ENCODE measurements at regions not wholly inside any gene's neighbourhood (a gene's known extent, or its start where the extent isn't known, plus 50 kb on each side); places are given as distances from the start of the nearest gene placed in this dataset.
"Not testable (repeated sequence)": the region's sequence is repeated elsewhere in the genome, so short reads cannot be mapped to it uniquely, and the experiment has no call there.

GRCh38 chr21:8993943-8994639, 1527.3 kb upstream of the TPTE start:
- ChIA-PET CTCF (no interaction called here), POLR2A (no interaction called here)
- no peaks in the 10 kb centered on the region for H3K4me1 Mint-ChIP-seq
- DNase-seq (ENCODE audit: low spot score): no peak
- H3K27ac Mint-ChIP-seq: no peak overlapping the region
- TF ChIP-seq NR1H2 (CRISPR knock-in tag; IDR thresholded peaks at IDR 0.05) (no peak), ERG (CRISPR knock-in tag; IDR thresholded peaks at IDR 0.05) (no peak), HMGA2 (CRISPR knock-in tag; IDR thresholded peaks at IDR 0.05) (no peak), SMAD3 (CRISPR knock-in tag; IDR thresholded peaks at IDR 0.05; ENCODE audit: borderline replicate concordance) (no peak), JUN (CRISPR knock-in tag; IDR thresholded peaks at IDR 0.05) (no peak), PRDM15 (CRISPR knock-in tag; IDR thresholded peaks at IDR 0.05) (no peak), NR2C2 (CRISPR knock-in tag; IDR thresholded peaks at IDR 0.05) (no peak), PREB (CRISPR knock-in tag; IDR thresholded peaks at IDR 0.05; ENCODE audit: borderline replicate concordance) (no peak), IRF1 (CRISPR knock-in tag; IDR thresholded peaks at IDR 0.05) (no peak), TP53 (CRISPR knock-in tag; IDR thresholded peaks at IDR 0.05) (no peak)
- TF ChIP-seq, protein P1, sequence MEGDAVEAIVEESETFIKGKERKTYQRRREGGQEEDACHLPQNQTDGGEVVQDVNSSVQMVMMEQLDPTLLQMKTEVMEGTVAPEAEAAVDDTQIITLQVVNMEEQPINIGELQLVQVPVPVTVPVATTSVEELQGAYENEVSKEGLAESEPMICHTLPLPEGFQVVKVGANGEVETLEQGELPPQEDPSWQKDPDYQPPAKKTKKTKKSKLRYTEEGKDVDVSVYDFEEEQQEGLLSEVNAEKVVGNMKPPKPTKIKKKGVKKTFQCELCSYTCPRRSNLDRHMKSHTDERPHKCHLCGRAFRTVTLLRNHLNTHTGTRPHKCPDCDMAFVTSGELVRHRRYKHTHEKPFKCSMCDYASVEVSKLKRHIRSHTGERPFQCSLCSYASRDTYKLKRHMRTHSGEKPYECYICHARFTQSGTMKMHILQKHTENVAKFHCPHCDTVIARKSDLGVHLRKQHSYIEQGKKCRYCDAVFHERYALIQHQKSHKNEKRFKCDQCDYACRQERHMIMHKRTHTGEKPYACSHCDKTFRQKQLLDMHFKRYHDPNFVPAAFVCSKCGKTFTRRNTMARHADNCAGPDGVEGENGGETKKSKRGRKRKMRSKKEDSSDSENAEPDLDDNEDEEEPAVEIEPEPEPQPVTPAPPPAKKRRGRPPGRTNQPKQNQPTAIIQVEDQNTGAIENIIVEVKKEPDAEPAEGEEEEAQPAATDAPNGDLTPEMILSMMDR (IDR thresholded peaks at IDR 0.05): no peak
- ATAC-seq: no peak
- peaks cover 98% of the 10 kb centered on the region for H3K9me3 Mint-ChIP-seq
- H3K4me3 Mint-ChIP-seq: no peak overlapping the region
- peaks cover 96% of the 10 kb centered on the region for H3K36me3 Mint-ChIP-seq
- peaks cover 56% of the 10 kb centered on the region for H3K27me3 Mint-ChIP-seq (ENCODE audit: low read depth)

DNA sequence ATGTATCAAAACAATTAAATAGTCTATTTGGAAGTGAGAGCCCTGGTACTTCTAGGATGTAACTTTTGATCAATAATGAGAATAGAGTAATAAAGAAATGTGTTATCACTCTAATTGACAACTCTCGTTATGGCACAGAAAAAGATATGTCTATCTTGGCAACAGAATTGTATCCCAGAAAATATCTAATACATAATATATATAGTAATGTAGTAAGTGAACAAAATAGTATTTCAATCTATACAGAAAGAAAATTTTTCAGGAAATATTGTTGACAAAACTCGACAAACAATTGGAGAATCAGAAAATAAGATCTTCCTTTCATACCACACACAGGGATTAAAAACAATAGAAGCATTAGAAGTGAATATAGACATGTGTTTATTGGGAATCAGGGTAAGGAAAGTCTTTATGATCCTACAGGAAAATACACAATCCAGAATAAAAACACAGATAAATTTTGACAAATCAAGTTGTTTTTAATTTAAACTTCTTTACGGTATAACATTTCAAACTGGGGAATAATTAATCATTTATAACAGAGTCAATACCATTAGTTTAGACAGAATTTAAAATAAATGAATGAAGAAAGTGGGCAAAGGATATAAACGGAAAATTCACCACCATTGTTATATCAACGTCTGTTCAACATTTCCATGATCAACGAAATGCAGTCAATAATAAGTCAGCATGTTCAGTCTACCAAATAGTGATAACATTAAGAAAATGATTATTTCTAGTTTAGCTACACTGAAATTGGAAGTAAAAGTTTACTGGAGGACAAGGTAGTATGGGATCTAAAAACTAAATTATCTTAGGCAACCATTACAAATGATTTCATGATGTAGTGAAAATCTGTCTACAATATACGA, 1526.5 kb upstream of the TPTE start:
- Mint-ChIP-seq H3K4me1 (no peaks in the 10 kb centered on the region), H3K36me3 (peaks cover 96% of the 10 kb centered on the region), H3K27me3 (ENCODE audit: low read depth) (peaks cover 52% of the 10 kb centered on the region), H3K27ac (no peak overlapping the region), H3K9me3 (peaks cover 98% of the 10 kb centered on the region), H3K4me3 (no peak overlapping the region)
- DNase-seq (ENCODE audit: low spot score) (no peak), ATAC-seq (no peak)
- TF ChIP-seq ZNF121 (CRISPR knock-in tag; IDR thresholded peaks at IDR 0.05): no peak
- TF ChIP-seq SOX15 (CRISPR knock-in tag; IDR thresholded peaks at IDR 0.05): 0 out of 2 replicates have a peak, but pooled peaks have one; percentile 57
- ChIA-PET POLR2A (no interaction called here), CTCF (no interaction called here)

- DNase-seq (ENCODE audit: low spot score); H3K27ac Mint-ChIP-seq; ATAC-seq; H3K4me1 Mint-ChIP-seq; H3K4me3 Mint-ChIP-seq; POLR2A ChIA-PET; CTCF ChIA-PET: not testable (repeated sequence)
- Mint-ChIP-seq H3K36me3 (peaks cover 94% of the 10 kb centered on the region), H3K9me3 (peaks cover 96% of the 10 kb centered on the region), H3K27me3 (ENCODE audit: low read depth) (peaks cover 49% of the 10 kb centered on the region)
Observed at GRCh38 chr21:8996487-8996968, 1524.9 kb upstream of the TPTE start.

All from WTC11 (cell line).